Skin epidermis (tissue), 12 donors: ENCODE measurements at regions not wholly inside any gene's neighbourhood (a gene's known extent, or its start where the extent isn't known, plus 50 kb on each side); places are given as distances from the start of the nearest gene placed in this dataset.

ENCODE experiments used
- H3K27ac ChIP-seq, 21 experiments: fragments of 200-600 bp; sonication (generic) in 11 of 21; one replicate each; pipeline ENCODE4 v1.5.0; 2020; ENCODE audit warnings: mild to moderate bottlenecking in 3 of 21, inconsistent platforms in 2 of 21, moderate library complexity in 2 of 21
- H3K4me3 ChIP-seq, 7 experiments: fragments of 200-600 bp; sonication (generic) in 2 of 7; one replicate each; pipeline ENCODE4 v1.5.0; 2020; ENCODE audit warnings: inconsistent platforms in 2 of 7, mild to moderate bottlenecking in 2 of 7, moderate library complexity in 1 of 7

DNA sequence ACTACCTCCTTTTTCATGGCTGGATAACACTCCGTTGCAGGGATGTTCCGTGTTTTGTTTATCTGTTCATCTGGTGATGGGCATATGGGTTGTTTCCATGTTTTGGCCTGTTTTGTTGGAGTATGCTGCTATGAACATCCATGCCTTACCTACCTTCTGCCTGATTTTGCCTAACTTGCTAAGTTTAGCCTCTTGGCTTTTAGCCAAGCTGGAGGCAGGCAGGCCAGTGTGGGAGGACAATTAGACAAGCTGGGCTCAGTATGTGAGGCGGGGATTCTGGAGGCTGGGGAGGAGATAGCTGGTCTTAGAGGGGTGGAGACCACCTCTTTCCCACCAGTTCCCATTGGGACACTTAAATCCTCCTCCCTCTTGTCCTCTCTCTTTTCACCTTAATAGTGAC lies 98.4 kb upstream of the WNT4 start:
- Histone ChIP-seq H3K4me3 (no peak overlapping the region), H3K27ac (no peak overlapping the region)

DNA sequence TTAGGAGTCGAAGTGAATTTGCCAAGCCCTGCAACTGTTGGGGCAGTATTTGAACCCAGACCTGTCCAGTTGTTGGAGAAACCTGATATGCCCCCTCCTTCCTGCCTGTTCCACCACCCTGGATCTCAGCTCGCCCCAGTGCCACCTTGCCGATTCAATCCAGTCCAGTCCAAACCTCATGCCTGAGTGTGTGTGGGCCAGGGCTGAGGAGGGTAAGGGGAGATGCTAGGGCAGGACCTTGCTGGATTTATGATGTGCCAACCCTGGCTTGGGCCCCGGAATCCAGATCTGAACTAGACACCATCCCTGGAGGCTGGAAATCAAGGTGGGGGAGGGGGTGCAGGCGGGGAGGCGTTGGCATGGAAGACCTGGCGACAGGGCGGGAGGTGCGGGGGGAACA lies 98.9 kb upstream of the WNT4 start:
- Histone ChIP-seq H3K27ac (no peak overlapping the region), H3K4me3 (no peak overlapping the region)

DNA sequence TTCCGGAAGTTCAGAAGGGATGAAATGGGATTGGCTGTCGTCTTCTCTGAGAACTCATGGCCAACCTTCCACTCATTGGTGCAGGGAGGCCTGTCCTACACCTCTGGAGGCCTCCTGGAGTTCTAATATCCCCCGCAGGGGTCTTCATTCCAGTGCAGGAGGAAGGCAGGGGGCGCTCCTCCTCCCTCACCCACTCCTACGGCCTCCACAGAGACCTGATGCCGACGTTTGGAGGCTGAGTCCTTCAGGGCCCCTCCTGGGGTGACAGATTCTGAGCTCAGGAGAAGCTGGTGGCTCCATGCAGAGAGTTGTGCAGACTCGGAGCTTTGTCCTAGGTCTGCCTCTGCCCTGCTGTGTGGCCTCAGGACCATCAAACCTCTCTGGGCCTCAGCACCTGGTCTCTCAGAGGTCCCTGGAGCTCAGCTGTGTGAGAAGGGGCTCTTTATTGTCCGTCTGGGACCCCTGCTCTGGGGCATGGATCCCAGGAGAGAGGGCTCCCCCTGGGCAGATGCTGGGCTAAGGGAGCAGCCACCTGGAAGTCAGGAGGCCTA lies 102.3 kb upstream of the WNT4 start:
- Histone ChIP-seq H3K4me3 (no peak overlapping the region), H3K27ac (no peak overlapping the region)

DNA sequence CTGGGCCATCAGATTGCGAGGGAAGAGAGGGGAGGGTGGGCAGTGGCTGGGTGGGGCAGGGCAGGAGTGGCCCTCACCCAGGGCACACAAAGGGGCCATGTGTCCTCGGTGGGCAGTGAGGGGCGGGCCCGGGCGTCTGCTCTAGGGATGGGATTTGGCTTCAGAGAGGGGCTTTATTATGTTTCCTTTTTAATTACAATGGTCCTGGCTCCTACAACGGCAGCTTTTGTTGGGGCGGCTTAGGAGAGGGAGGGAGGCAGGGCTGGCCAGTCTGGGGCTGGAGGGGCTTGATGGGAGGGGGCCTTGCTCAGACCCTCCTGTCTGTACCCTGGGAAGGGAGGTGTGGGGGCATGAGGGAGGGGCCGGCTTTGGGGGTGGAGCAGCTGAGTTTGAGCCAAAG lies 102.8 kb upstream of the WNT4 start:
- H3K4me3 ChIP-seq = no peak overlapping the region
- H3K27ac ChIP-seq = peak overlapping the region in 2 of 21 experiments; percentile 29 to 52

DNA sequence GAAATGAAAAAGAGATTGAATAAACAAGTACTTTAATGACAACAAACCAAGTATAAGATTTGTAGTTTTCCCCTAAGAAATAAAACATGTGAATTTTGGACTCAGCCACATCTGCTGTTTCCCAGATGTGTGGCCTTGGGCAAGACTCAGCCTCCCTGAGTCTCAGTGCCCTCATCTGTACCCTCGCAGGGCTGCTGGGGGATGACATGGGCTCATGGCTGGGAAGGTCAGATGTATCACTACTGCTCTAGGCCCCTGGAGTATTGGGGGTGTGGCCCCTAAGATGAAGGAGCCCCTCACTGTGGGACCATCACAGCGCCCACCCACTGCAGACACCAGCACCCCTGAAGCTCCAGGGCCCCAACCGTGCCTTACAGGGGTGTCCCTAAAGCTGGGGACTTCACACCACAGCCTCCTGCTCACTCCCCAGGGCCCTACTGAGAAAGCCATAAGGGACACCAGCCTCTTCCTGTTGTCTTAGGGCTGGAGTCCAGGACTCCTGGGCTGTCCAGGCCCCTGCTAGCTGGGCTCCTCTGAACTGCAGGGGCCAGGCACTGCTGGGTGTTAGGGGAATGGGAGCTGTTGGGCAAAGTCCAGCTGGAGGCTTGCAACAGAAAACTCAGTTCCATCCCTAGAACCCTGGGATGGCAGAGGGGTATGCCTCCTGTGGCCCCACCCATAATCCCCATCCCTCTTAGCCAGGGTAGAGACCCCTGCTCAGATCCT lies 104.0 kb upstream of the WNT4 start:
- H3K27ac ChIP-seq = peak overlapping the region in 3 of 21 experiments; percentile 34 to 50 (median 45)
- no peak overlapping the region for H3K4me3 ChIP-seq

DNA sequence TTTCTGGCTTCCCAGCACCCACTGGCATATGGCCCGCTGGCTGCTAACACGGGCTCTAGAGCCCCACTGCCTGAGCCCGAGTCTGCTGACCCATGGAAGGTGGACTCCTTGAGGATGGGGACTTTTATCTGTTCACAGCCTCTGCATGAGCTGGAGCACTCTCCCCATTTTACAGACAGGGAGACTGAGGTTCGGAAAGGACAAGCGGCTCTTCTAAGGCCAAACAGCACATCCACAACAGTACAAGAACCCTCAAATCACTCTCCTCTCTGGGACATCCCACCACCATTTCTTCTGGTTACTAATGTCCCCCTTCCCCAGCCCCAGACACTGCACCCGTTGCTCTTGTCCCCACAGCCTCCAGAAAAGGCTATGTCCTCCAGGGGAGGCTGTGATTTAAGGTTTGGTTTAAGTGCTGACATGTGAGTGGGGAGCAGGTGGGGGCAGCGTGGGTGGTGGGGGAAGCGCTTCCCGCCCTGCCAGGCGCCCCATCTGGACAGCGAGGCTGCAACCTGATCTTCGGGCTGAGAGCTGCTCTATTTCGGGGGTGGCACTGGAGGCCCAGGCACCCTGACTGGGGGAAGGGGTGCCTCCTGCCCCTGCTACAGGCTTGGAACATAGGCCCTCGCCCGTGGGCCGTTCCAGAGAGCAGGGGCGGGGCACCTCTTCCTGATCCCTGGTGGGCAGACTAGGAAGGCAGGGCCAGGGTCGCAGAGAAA lies 104.8 kb upstream of the WNT4 start:
- peak overlapping the region in 2 of 21 experiments; percentile 45 for H3K27ac ChIP-seq

DNA sequence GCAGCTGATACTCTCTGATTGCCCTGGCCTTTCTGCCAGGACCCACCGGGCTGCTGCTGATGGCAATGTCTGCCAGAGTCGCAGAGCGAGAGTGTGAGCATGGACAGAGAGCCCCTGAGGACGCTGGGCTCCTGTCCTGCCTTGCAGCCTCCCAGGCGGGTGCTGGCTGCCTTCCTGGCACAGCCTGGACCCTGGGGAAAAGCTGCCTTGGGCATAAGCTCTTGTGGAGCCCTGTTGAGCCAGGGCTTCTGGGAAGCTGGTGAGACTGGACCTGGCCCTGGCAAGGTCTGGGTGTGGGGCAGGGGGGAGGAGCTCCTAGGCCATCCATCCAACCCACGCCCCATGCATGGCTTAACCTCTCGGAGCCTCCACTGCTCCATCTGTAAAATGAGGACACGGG lies 105.8 kb upstream of the WNT4 start:
- Histone ChIP-seq H3K27ac (peak overlapping the region in 3 of 21 experiments; percentile 18 to 45 (median 25)), H3K4me3 (no peak overlapping the region)

More for the DNA sequence above, 104.8 kb upstream of the WNT4 start:
- H3K4me3 ChIP-seq = no peak overlapping the region

DNA sequence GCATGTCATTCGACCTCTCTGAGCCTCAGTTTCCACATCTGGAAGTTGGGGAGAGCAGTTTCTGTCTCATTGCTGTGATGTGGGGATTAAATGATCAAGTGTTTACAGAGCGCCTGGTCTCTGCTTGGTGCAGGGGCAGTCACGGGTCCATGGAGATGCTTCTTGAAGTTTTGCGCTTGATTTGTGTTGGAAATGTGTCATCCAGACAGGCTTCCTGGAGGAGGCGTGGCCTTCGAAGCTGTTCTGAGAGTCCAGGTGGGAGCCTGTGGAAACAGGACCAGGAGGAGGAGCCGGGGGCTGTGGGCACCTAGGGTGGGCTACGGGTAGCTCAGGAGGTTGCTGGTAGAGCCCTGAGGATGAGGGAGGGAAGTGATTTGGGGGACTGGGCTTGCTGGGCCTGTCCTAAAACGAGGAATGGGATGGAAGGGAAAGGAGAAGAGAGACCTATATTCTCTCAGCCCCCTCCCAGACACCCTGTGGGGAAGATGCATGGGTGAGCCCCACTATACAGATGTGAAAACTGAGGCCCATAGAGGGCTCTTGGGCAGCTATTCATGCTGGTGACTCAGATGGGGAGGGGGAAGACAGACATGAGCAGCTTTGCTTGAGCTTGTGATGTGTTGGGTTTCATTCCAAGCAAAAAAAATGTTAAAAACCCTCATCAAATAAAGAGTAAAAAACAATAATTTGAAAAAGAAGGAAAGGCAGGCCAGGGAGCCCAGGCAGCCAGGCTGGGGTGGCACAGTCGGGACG lies 107.2 kb upstream of the WNT4 start:
- Histone ChIP-seq H3K4me3 (no peak overlapping the region), H3K27ac (peak overlapping the region in 5 of 21 experiments; percentile 8 to 79 (median 49))

DNA sequence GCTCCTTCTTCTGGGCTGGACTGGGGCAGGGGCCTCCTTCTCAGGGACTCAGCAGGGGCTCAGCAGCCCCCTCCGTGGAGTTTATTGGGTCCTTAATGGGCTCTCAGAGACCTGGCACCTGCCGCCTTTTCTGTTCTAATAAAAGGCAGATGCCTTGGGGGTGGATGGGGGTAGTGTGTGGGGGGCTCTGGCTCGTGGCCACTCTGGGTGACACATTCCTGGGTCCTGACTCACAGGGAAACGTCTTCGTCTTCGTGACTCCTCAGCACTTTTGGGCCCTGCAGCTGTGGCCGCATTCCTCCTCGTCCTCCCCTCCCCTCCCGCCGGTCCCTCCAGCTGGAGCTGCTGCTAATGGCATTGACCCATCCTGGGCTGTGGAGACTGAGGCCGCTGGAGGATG lies 107.8 kb upstream of the WNT4 start:
- peak overlapping the region in 5 of 21 experiments; percentile 8 to 79 (median 63) for H3K27ac ChIP-seq
- H3K4me3 ChIP-seq = no peak overlapping the region

DNA sequence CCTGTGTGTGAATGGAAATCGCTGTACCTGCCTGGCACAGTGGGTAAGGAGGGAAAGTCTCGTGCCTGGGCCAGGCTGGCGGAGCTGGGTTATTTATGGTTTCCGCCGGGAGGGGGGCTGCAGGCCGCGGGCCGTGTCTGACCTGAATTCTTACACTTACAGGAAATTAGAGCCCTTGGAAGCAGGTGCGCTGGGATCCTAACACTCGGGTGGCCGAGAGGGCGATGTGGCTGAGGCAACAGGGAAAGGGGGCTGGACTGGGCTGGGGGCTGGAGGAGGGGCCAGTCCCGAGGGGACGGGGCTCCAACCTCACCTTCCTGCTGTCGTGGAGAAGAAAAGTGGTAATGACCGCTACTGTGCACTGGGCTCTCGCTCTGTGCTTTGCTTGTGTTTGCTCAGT lies 109.4 kb upstream of the WNT4 start:
- peak overlapping the region in 1 of 21 experiments; percentile 8 for H3K27ac ChIP-seq
- H3K4me3 ChIP-seq = no peak overlapping the region

DNA sequence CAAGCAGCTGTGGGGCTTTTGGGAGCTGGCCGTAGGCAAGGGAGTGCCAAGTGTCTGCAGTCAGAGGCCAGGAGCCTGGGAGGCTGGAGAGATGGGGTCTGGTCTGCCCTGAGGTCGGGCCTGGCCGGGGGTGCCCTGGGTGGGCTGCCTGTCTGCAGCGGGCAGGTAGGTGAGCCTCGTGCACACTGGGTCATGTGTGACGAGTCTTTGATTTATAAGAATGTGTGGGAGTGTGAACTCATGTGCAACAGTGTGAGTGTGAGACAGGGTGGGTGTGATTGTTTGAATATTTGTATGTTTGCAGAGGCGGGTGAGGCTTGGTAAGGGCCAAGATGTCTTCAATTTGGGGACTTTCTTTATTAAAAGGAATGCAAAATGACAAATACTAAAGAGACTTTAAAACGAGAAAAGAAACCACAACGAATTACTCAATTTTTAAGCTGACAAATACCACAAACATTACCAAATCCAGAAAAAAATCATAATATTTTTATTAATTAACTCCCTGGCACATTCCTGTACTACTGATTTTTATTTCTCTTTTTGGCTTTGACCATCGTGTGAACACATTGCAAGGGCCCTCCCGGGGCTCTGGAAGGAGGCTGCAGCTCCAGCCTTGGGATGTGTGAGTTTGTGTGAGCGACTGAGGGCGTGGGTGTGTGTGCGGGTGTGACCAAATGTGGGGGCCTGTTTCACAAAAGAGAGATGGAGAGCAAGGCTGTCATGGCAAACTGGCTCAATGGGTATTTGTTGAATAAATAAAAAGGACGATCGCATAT lies 110.3 kb upstream of the WNT4 start:
- no peak overlapping the region for H3K4me3 ChIP-seq
- peak overlapping the region in 7 of 21 experiments; percentile 3 to 38 (median 14) for H3K27ac ChIP-seq

DNA sequence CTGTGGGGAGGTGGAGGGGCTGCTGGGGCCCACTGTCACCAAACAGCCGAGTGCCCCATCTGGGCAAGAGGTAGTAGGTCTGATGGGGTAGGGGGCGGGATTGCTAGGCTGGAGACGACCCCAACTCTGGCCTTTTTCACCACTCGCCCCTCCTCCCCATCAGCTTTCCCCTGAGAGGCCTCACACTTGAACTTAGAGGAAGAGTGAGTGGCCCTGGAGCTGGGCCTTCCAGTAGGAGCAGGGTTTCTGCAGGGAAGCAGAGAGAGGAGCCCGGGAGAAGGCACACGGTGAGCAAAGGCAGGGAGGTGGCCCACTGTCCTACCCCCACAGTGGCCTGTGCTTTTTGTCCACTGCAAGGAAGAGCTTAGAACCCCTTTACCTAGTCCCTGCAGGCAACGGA lies 111.9 kb upstream of the WNT4 start:
- H3K27ac ChIP-seq = peak overlapping the region in 5 of 21 experiments; percentile 37 to 74 (median 55)
- H3K4me3 ChIP-seq = no peak overlapping the region

DNA sequence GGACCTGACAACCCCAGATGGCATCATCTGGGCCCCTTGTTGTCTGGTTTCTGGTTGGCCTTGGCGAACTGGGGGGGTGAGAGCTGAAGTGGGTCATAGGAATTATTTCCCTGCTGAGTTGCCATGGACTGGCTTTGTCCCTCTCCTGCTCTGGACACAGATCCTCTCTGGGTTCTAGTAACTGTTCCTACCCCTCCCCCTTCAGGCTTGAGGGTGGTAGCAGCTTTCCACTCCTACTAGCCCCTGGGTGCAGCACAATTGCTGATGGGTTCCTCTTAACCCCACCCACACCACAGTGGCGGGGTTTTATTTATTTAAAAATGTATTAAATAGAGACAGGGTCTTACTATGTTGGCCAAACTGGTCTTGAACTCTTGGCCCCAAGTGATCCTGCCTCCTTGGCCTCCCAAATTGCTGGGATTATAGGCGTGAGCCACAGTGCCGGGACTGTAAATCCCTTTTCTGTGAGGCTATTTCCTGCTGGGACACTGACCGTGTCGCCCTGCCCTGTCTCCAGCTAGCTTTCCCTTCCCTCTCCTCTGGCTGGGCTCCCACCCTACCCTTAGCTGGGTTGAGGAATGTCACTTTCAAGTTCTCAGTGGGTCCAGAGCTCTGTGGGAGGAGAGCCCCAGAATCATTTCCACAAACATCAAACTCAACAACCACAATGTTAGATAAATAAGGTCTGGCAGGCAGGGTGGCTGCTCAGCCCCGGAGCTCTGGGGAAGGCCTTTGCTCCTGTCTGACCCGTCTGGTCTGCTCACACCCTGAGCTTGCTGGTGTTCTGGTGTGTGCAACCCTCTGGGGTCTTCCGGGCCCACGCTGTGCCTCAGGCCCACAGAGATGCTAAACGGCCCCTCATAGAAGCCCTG lies 112.7 kb upstream of the WNT4 start:
- H3K27ac ChIP-seq = peak overlapping the region in 1 of 21 experiments; percentile 37
- H3K4me3 ChIP-seq = no peak overlapping the region

DNA sequence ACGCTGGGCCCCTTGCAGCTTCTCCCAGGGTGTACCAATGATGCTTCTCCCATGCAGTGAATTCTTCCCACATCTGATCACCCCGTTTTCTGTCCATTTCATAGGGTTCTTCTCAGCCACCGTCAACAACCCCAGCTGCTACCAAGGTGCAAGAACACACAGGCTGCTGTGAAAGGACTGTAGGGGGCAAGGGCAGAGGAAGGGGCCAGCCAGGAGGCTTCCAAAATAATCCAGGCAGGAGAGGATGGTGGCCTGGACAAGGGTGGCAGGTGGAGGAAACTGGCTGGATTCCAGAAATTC lies 113.3 kb upstream of the WNT4 start:
- H3K27ac ChIP-seq = peak overlapping the region in 1 of 21 experiments; percentile 37
- H3K4me3 ChIP-seq = no peak overlapping the region

DNA sequence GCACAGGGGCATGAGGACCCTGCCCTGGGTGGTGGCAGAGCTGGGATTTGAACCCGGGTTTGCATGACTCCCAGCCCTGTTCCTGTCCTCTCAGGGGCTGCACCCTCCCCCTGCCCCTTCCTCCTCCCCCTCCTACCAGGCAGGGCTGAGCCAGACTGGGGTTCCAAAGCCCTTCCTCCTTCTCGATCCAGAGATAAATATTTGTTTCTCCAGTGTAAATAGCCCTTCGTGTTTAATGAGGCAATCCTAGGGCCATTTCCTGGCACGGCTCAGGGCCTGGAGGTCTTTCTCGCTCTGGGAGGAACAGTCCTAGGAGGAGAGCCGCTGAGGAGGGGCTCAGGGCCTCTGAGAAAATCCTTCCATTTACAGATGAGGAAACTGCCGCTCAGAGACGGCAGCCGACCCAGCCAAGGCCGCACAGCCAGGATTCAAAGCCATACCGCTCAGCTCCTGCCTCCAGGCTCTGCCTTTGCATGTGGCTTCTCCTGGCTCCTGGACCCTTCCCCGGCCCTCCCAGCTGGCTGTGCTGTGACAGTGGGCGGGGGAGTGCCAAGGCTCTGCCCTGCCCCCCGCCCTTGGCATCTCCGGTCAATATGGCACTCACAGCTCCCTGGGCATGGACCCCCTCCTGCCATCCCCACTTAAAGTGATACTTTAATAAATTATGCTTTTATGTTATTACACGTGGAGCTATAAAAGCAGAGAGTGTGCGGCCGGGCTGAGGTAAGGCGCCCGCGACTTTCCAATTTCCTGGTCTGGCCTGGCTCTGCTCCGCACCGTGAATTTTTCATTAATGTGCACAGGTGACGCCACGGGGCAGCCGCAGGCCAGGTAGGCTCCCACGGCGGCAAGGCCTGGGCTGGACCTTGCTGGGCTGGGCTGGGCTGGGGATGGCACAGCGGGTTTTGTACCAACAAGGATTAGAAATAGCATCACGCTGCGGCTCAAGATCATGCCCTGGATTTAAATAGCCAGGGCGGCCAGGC lies 114.7 kb upstream of the WNT4 start:
- H3K27ac ChIP-seq = no peak overlapping the region

DNA sequence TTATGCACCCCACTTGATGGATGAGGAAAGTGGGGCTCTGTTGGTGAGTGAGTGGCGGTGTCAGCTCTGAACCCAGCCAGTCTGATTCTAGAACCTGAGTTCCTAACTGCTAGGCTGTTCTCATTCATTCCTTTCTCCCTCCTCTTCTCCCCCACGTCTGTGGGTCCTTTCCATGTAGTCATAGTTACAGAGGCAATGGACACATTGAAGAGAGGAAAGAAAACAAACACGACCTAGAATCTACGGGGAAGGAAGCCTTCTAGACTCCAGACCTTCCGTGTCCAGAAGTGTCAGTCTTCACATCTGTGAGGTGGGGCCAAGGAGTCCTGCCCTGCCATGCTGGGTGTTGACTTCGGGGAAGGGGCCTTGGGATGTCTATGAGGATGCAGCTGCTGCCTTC lies 115.8 kb upstream of the WNT4 start:
- Histone ChIP-seq H3K27ac (no peak overlapping the region), H3K4me3 (no peak overlapping the region)

More for the DNA sequence above, 114.7 kb upstream of the WNT4 start:
- no peak overlapping the region for H3K4me3 ChIP-seq

DNA sequence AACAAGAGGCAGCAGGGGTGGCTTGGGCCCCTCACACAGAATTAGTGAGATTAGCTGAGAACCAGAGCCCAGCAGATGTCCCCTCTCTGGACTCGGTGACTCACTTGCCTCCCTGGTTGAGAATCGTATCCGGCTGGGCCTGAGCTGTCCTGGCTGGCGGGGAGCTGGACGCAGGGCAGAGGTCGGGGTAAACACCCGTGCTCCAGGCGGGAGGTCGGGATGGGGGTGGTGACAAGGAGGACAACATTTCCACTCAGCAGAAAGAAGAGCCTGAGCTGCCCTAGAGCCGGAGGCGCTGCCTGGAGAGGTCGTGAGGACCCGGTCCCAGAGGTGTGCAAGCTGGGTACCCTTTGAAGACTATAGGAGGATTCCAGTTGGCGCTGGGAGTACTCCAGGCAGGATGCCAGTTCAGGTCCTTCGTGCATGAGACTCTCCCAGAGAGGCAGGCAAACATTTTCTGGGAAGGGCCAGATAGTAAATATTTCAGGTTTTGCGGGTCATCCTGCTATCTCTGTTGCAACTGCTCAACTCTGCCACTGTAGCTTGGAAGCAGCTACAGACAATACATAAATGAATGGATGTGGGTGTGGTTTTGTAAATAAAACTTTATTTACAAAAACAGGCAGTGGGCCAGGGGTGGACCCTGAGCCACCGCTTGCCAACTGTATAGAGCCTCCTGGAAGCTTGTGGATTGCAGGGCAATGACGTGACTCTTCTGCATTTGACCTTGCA lies 116.8 kb upstream of the WNT4 start:
- Histone ChIP-seq H3K27ac (no peak overlapping the region), H3K4me3 (no peak overlapping the region)
